ENCODE measurements at regions not wholly inside any gene's neighbourhood (a gene's known extent, or its start where the extent isn't known, plus 50 kb on each side); places are given as distances from the start of the nearest gene placed in this dataset.

GRCh38 chr7:16106869-16107268 lies 314.5 kb downstream of the CRPPA start:
- no peaks in the 10 kb centered on the region for H3K27me3 ChIP-seq
- no peak for TF ChIP-seq EP300 (IDR thresholded peaks at IDR 0.05)
- no peak for TF ChIP-seq POLR2A (IDR thresholded peaks at IDR 0.05)
- no peak for TF ChIP-seq POLR2AphosphoS5 (IDR thresholded peaks at IDR 0.05)
- TF ChIP-seq CTCF (IDR thresholded peaks at IDR 0.05), result no peak
- intact Hi-C loops (cut with DNase I; ENCODE audit: low total_unique reads), result no loop called here
- no peaks in the 10 kb centered on the region for H3K4me1 ChIP-seq
- H3K36me3 ChIP-seq, result no peaks in the 10 kb centered on the region
- H3K9me3 ChIP-seq, result peaks cover 0 to 44% (median 27%) of the 10 kb centered on the region in 4 donors
- WGBS, 5 donors, result 86 to 98% (median 95%) methylated on average over 2 of the region's 2 CpGs
- H3K27ac ChIP-seq, result no peak overlapping the region
- DNase-seq, result no peak
- no peak overlapping the region for H3K4me3 ChIP-seq

GRCh38 chr7:16106300-16106699 lies 315.0 kb downstream of the CRPPA start:
- H3K4me3 ChIP-seq, result no peak overlapping the region
- peaks cover 0 to 44% (median 28%) of the 10 kb centered on the region in 4 donors for H3K9me3 ChIP-seq
- no peaks in the 10 kb centered on the region for H3K27me3 ChIP-seq
- no peak overlapping the region for H3K27ac ChIP-seq
- H3K36me3 ChIP-seq, result no peaks in the 10 kb centered on the region
- H3K4me1 ChIP-seq, result no peaks in the 10 kb centered on the region
- no peak for DNase-seq
- WGBS, 5 donors, result 88 to 100% (median 92%) methylated on average over 1 of the region's 1 CpG
- intact Hi-C loops (cut with DNase I; ENCODE audit: low total_unique reads), result no loop called here
- no peak for TF ChIP-seq EP300 (IDR thresholded peaks at IDR 0.05)
- no peak for TF ChIP-seq POLR2A (IDR thresholded peaks at IDR 0.05)
- TF ChIP-seq POLR2AphosphoS5 (IDR thresholded peaks at IDR 0.05), result no peak
- no peak for TF ChIP-seq CTCF (IDR thresholded peaks at IDR 0.05)

- H3K4me1 ChIP-seq, result no peaks in the 10 kb centered on the region
- intact Hi-C loops (cut with DNase I; ENCODE audit: low total_unique reads), result no loop called here
- no peak for DNase-seq
- peaks cover 0 to 7% (median 0%) of the 10 kb centered on the region in 4 donors for H3K9me3 ChIP-seq
- WGBS, 5 donors, result 86 to 96% (median 87%) methylated on average over 2 of the region's 2 CpGs
- H3K4me3 ChIP-seq, result no peak overlapping the region
- TF ChIP-seq CTCF (IDR thresholded peaks at IDR 0.05), result no peak
- no peak for TF ChIP-seq EP300 (IDR thresholded peaks at IDR 0.05)
- TF ChIP-seq POLR2A (IDR thresholded peaks at IDR 0.05), result no peak
- no peak for TF ChIP-seq POLR2AphosphoS5 (IDR thresholded peaks at IDR 0.05)
- no peaks in the 10 kb centered on the region for H3K27me3 ChIP-seq
- H3K27ac ChIP-seq, result no peak overlapping the region
- no peaks in the 10 kb centered on the region for H3K36me3 ChIP-seq
These were observed 322.0 kb downstream of the CRPPA start for GRCh38 chr7:16099302-16099849.

GRCh38 chr7:16098585-16099179 lies 322.7 kb downstream of the CRPPA start:
- H3K9me3 ChIP-seq, result peaks cover 0 to 7% (median 0%) of the 10 kb centered on the region in 4 donors
- DNase-seq, result no peak
- TF ChIP-seq POLR2AphosphoS5 (IDR thresholded peaks at IDR 0.05) (no peak), POLR2A (IDR thresholded peaks at IDR 0.05) (no peak), CTCF (IDR thresholded peaks at IDR 0.05) (peak in 2 of 7 experiments; percentile 10 to 47), EP300 (IDR thresholded peaks at IDR 0.05) (no peak)
- no peaks in the 10 kb centered on the region for H3K36me3 ChIP-seq
- H3K4me3 ChIP-seq, result no peak overlapping the region
- no peak overlapping the region for H3K27ac ChIP-seq
- H3K4me1 ChIP-seq, result no peaks in the 10 kb centered on the region
- WGBS, 5 donors, result 52 to 65% (median 62%) methylated on average over 5 of the region's 5 CpGs
- no peaks in the 10 kb centered on the region for H3K27me3 ChIP-seq
- intact Hi-C loops (cut with DNase I; ENCODE audit: low total_unique reads), result no loop called here
